Natural killer cell treated with Interleukin-12 subunit alpha and Interleukin-12 subunit beta and Interleukin-15 and Interleukin-18, amount 100 ng/mL, for 72 hours (primary cell): ENCODE measurements at regions not wholly inside any gene's neighbourhood (a gene's known extent, or its start where the extent isn't known, plus 50 kb on each side); places are given as distances from the start of the nearest gene placed in this dataset.

Experiments
- ATAC-seq, 2 donors: fragments of 150-1000 bp; cut with Tn5 transposase in 1 of 2; sonication (Bioruptor Pico), chemical (Tn5 transposase) in 1 of 2; 2 replicates each; pipeline ENCODE4 v1.10.0; 2021
- DNase-seq: peaks from one replicate; pipeline ENCODE4 v3.0.0; 2022; ENCODE audit warnings: low spot score
- H3K27ac Mint-ChIP-seq, 2 donors: 1 replicate in 1 of 2; 2 replicates in 1 of 2; pipeline ENCODE4 v1.8.0; 2022; ENCODE audit warnings: mixed read lengths in 2 of 2, mild to moderate bottlenecking in 1 of 2, moderate library complexity in 1 of 2
- H3K27me3 Mint-ChIP-seq, 2 donors: 1 replicate in 1 of 2; 2 replicates in 1 of 2; pipeline ENCODE4 v1.8.0; 2022; ENCODE audit warnings: mixed read lengths in 2 of 2
- H3K36me3 Mint-ChIP-seq: one replicate; pipeline ENCODE4 v1.8.0; 2022; ENCODE audit warnings: mixed read lengths
- H3K4me1 Mint-ChIP-seq, 2 donors: 1 replicate in 1 of 2; 2 replicates in 1 of 2; pipeline ENCODE4 v1.8.0; 2022; ENCODE audit warnings: low read depth in 2 of 2, mixed read lengths in 2 of 2, mild to moderate bottlenecking in 1 of 2
- H3K4me3 Mint-ChIP-seq: one replicate; pipeline ENCODE4 v1.8.0; 2022; ENCODE audit warnings: mixed read lengths
- H3K9me3 Mint-ChIP-seq: 2 replicates; pipeline ENCODE4 v1.8.0; 2022; ENCODE audit warnings: mixed read lengths

GRCh38 chr12:130109062-130109945, 53.0 kb upstream of the FZD10 start:
- Mint-ChIP-seq H3K4me3 (no peak overlapping the region), H3K27ac (no peak overlapping the region)

GRCh38 chr12:130110914-130111313, 51.4 kb upstream of the FZD10 start:
- no peak for ATAC-seq
- H3K4me3 Mint-ChIP-seq: no peak overlapping the region
- H3K9me3 Mint-ChIP-seq: no peaks in the 10 kb centered on the region
- H3K27me3 Mint-ChIP-seq: peaks cover 12 to 18% of the 10 kb centered on the region in 2 donors
- no peaks in the 10 kb centered on the region for H3K4me1 Mint-ChIP-seq
- H3K36me3 Mint-ChIP-seq: no peaks in the 10 kb centered on the region
- H3K27ac Mint-ChIP-seq: no peak overlapping the region
- DNase-seq: no peak

More at GRCh38 chr12:130109062-130109945, 53.0 kb upstream of the FZD10 start:
- H3K27me3 Mint-ChIP-seq: peaks cover 17 to 20% of the 10 kb centered on the region in 2 donors
- no peaks in the 10 kb centered on the region for H3K4me1 Mint-ChIP-seq
- H3K36me3 Mint-ChIP-seq: no peaks in the 10 kb centered on the region
- no peak for ATAC-seq
- no peaks in the 10 kb centered on the region for H3K9me3 Mint-ChIP-seq
- no peak for DNase-seq

GRCh38 chr12:130111965-130112496, 50.2 kb upstream of the FZD10 start:
- Mint-ChIP-seq H3K9me3 (no peaks in the 10 kb centered on the region), H3K27ac (no peak overlapping the region), H3K4me3 (no peak overlapping the region), H3K27me3 (peaks cover 12 to 18% of the 10 kb centered on the region in 2 donors), H3K4me1 (no peaks in the 10 kb centered on the region), H3K36me3 (no peaks in the 10 kb centered on the region)
- ATAC-seq (no peak), DNase-seq (no peak)
